ENCODE measurements at regions not wholly inside any gene's neighbourhood (a gene's known extent, or its start where the extent isn't known, plus 50 kb on each side); places are given as distances from the start of the nearest gene placed in this dataset.

- no peak overlapping the region for H3K4me3 ChIP-seq
- no peak overlapping the region for H3K27ac ChIP-seq
- intact Hi-C loops (cut with DNase I) = no loop called here
- H3K36me3 ChIP-seq = no peaks in the 10 kb centered on the region
- TF ChIP-seq CTCF (IDR thresholded peaks at IDR 0.05) = no peak
- H3K9me3 ChIP-seq = no peaks in the 10 kb centered on the region
- no peak for DNase-seq
- no peak for ATAC-seq
- no peaks in the 10 kb centered on the region for H3K27me3 ChIP-seq
- no peaks in the 10 kb centered on the region for H3K4me1 ChIP-seq
Observed at GRCh38 chr5:136492587-136492986, 127.2 kb upstream of the TRPC7 start.

DNA sequence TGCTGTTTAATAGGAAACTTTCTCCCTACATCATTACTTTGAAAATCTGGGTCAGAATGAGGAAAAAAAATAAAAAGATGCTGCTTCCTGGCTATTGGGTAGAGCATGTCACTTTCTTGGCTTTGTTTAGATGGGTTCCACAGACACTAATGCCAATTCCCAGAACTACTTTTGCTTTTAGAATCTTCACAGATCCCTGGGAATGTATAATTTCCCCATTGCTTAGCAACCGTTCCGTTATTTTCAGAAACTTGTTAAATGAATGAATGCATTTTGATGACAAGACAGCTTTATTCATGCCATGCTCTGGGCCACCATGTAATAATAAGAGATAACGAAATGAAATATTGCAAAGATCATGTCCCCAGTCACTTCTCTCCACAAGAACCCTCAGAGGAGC, 126.5 kb upstream of the TRPC7 start:
- Histone ChIP-seq H3K4me1 (no peaks in the 10 kb centered on the region), H3K4me3 (no peak overlapping the region), H3K36me3 (no peaks in the 10 kb centered on the region), H3K27me3 (no peaks in the 10 kb centered on the region), H3K9me3 (no peaks in the 10 kb centered on the region), H3K27ac (no peak overlapping the region)
- ATAC-seq (no peak), DNase-seq (no peak)
- TF ChIP-seq CTCF (IDR thresholded peaks at IDR 0.05) = no peak
- intact Hi-C loops (cut with DNase I) = no loop called here

DNA sequence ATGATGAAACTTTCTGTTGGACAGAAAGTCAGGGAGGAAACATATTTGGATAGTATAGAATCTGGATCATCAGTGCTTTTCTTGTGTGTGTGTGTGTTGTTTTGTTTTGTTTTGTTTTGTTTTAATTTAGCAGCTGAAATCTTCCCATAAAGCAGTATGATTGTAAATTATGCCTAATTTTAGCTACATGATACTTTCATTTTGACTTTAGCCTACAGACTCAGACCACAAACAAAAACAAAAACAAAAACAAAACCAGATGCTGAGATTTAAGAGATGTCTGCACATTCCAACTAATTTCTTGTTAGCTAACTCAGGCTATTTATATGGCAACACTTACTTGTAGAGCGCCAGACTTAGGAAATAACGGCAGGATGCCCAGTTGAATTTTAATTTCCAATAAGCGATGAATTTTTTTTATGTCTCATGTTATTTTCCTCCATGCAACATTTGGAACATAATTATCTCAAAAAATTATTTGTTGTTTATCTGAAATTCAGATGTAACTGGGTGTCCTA, 119.5 kb upstream of the TRPC7 start:
- H3K36me3 ChIP-seq = no peaks in the 10 kb centered on the region
- intact Hi-C loops (cut with DNase I) = no loop called here
- no peak overlapping the region for H3K27ac ChIP-seq
- no peaks in the 10 kb centered on the region for H3K9me3 ChIP-seq
- no peak for ATAC-seq
- H3K27me3 ChIP-seq = no peaks in the 10 kb centered on the region
- no peak for TF ChIP-seq CTCF (IDR thresholded peaks at IDR 0.05)
- no peak for DNase-seq
- no peaks in the 10 kb centered on the region for H3K4me1 ChIP-seq
- no peak overlapping the region for H3K4me3 ChIP-seq

DNA sequence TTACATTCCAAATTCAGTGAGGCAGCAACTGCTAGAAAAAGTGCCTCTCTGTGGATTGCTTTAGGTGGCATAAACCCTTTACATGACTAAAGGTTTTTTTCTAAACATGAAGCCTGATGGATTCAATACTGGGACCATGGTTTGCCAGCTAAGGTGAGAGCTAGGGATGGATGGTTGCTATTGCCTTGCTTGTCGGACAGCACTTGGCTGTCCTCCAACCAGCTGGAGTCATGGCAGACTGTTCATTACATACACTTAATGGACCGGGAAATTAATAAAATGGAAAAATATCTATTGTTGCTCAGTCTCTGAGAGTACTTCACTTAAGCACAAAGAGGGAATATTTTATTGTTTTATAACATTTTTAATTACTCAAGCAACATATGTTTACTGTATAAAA, 116.9 kb upstream of the TRPC7 start:
- Histone ChIP-seq H3K4me1 (no peaks in the 10 kb centered on the region), H3K36me3 (no peaks in the 10 kb centered on the region), H3K27ac (no peak overlapping the region), H3K4me3 (no peak overlapping the region), H3K27me3 (no peaks in the 10 kb centered on the region), H3K9me3 (no peaks in the 10 kb centered on the region)
- no peak for TF ChIP-seq CTCF (IDR thresholded peaks at IDR 0.05)
- DNase-seq = no peak
- ATAC-seq = no peak
- intact Hi-C loops (cut with DNase I) = no loop called here

- no peak for ATAC-seq
- intact Hi-C loops (cut with DNase I) = no loop called here
- TF ChIP-seq CTCF (IDR thresholded peaks at IDR 0.05) = no peak
- no peak overlapping the region for H3K27ac ChIP-seq
- H3K4me3 ChIP-seq = no peak overlapping the region
- no peaks in the 10 kb centered on the region for H3K36me3 ChIP-seq
- H3K9me3 ChIP-seq = no peaks in the 10 kb centered on the region
- H3K27me3 ChIP-seq = no peaks in the 10 kb centered on the region
- DNase-seq = no peak
- H3K4me1 ChIP-seq = no peaks in the 10 kb centered on the region
Observed at GRCh38 chr5:136474466-136474865, 109.1 kb upstream of the TRPC7 start.

DNA sequence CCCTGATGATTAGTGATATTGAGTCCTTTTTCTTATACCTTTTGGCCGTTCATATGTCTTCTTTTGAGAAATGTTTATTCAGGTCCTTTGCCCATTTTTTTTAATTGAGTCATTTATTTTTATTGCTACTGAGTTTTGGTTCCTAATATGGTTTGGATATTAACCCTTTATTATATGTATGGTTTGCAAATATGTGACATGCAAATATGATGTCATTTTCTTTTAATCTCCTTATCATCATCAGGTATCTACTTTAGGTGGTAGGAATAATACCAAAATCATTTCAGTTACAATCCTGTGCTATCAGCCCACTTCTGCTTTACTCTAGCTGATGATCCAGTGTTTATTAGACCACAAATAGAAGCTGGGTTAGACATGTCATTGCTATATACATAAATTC, 102.3 kb upstream of the TRPC7 start:
- no peaks in the 10 kb centered on the region for H3K4me1 ChIP-seq
- H3K4me3 ChIP-seq = no peak overlapping the region
- no peaks in the 10 kb centered on the region for H3K27me3 ChIP-seq
- H3K9me3 ChIP-seq = no peaks in the 10 kb centered on the region
- H3K36me3 ChIP-seq = no peaks in the 10 kb centered on the region
- intact Hi-C loops (cut with DNase I) = no loop called here
- H3K27ac ChIP-seq = no peak overlapping the region
- no peak for TF ChIP-seq CTCF (IDR thresholded peaks at IDR 0.05)
- ATAC-seq (no peak), DNase-seq (no peak)
